Ishikawa (cell line): ENCODE measurements at regions not wholly inside any gene's neighbourhood (a gene's known extent, or its start where the extent isn't known, plus 50 kb on each side); places are given as distances from the start of the nearest gene placed in this dataset.
A peak's percentile ranks its signal among the peaks of the same experiment; 100 is the strongest.

ENCODE experiments used
- CREB1 ChIP-seq: IDR thresholded peaks from 2 replicates; pipeline ENCODE4 v1.6.1; 2012; ENCODE audit warnings: low read depth
- EGR1 ChIP-seq: IDR thresholded peaks from 2 replicates; pipeline ENCODE4 v1.6.1; 2012
- EP300 ChIP-seq: IDR thresholded peaks from 2 replicates; pipeline ENCODE4 v1.6.1; 2012; ENCODE audit warnings: borderline replicate concordance
- FOXM1 ChIP-seq: IDR thresholded peaks from 2 replicates; pipeline ENCODE4 v1.6.1; 2012; ENCODE audit warnings: low read depth, borderline replicate concordance
- NFIC ChIP-seq: IDR thresholded peaks from 2 replicates; pipeline ENCODE4 v1.6.1; 2012
- RAD21 ChIP-seq: IDR thresholded peaks from 2 replicates; pipeline ENCODE4 v1.6.1; 2012; ENCODE audit warnings: low read depth
- REST ChIP-seq: IDR thresholded peaks from 2 replicates; pipeline ENCODE4 v1.6.1; 2012; ENCODE audit warnings: low read depth, mild to moderate bottlenecking
- TAF1 ChIP-seq: IDR thresholded peaks from 2 replicates; pipeline ENCODE4 v1.6.1; 2012; ENCODE audit warnings: low read depth, mild to moderate bottlenecking
- TCF12 ChIP-seq: IDR thresholded peaks from 2 replicates; pipeline ENCODE4 v1.6.1; 2012; ENCODE audit warnings: low read depth
- TEAD4 ChIP-seq: IDR thresholded peaks from 2 replicates; pipeline ENCODE4 v1.6.1; 2012
- YY1 ChIP-seq: IDR thresholded peaks from 2 replicates; pipeline ENCODE4 v1.6.1; 2012; ENCODE audit warnings: low read depth
- ZBTB7A ChIP-seq: IDR thresholded peaks from 2 replicates; pipeline ENCODE4 v1.6.1; 2012; ENCODE audit warnings: low read depth
- TF ChIP-seq, protein P1 (sequence below): IDR thresholded peaks from 2 replicates; pipeline ENCODE4 v1.6.1; 2012
- TF ChIP-seq, protein P2 (sequence below): IDR thresholded peaks from 2 replicates; pipeline ENCODE4 v1.6.1; 2012

DNA sequence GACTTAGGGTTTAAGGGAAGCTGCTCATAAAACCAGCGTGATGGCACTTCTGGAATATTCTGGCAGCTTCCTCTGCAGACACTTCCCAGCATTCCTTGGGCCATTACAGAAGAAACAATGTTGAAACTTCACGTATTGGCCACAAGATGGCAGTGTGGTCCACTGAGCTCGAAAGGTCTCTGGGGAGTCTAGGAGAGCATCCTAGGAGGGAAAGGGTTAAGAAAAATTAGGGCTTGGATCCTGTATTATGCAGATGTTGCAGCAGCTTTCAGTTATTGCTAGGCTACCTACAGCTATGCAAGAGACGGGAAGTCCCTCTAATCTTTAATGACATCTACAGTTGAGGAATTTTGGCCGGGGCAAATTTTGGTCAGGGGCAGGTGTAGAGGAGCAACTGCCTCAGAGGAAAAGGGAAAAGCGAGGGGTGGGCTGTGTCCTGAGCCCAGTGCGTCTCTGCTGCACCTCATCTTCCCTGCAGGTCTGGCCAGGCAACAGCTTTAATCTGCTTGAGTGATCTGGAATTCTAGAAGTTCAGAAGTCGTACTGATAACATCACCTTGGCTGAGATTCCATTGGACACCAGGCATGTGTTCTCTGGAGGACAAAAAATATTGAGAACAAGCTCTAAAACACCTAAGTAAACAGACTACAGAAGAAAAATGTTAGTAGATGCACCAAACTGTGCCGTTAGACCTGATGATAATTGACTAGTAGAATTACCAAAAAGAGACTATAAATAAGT lies 220.8 kb upstream of the PRSS58 start:
- TF ChIP-seq EGR1 (no peak), RAD21 (peak; percentile 47; the same call in 1 of the 2 replicates), ZBTB7A (no peak), TEAD4 (peak; percentile 43), NFIC (no peak)
- TF ChIP-seq, protein P1, sequence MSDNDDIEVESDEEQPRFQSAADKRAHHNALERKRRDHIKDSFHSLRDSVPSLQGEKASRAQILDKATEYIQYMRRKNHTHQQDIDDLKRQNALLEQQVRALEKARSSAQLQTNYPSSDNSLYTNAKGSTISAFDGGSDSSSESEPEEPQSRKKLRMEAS, result peak; percentile 41; the same call in 1 of the 2 replicates

GRCh38 chr7:142477079-142477651 lies 219.3 kb upstream of the PRSS58 start:
- TF ChIP-seq CREB1, result no peak
- TF ChIP-seq RAD21, result no peak
- no peak for TF ChIP-seq NFIC
- no peak for TF ChIP-seq FOXM1
- no peak for TF ChIP-seq TCF12
- TF ChIP-seq, protein P1, result no peak
- TF ChIP-seq TEAD4, result no peak
- TF ChIP-seq, protein P2, sequence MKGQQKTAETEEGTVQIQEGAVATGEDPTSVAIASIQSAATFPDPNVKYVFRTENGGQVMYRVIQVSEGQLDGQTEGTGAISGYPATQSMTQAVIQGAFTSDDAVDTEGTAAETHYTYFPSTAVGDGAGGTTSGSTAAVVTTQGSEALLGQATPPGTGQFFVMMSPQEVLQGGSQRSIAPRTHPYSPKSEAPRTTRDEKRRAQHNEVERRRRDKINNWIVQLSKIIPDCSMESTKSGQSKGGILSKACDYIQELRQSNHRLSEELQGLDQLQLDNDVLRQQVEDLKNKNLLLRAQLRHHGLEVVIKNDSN, result no peak
- no peak for TF ChIP-seq TAF1
- TF ChIP-seq ZBTB7A, result no peak
- TF ChIP-seq YY1, result no peak
- no peak for TF ChIP-seq EP300

- TF ChIP-seq REST (no peak), FOXM1 (no peak), YY1 (no peak), EGR1 (no peak), CREB1 (no peak)
Measured at GRCh38 chr7:142476077-142476476, 218.2 kb upstream of the PRSS58 start.

DNA sequence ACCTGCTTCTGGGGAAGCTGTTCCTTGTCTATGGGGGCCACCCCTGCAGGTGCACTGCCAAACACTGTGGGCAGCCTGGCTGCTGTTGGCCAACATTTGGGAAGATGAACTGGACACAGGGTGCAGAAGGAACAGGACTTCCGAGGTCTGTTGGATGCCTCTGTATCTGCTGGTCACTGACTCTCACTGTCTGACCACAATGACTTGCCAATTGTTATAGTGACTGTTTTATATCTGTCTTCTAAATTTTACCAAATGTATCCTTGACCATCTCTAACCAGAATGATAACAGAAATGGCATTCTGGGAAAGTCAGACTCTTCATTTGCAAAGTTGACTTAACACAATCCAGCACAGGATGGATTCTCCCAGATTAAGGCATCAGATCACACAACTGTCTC lies 214.0 kb upstream of the PRSS58 start:
- no peak for TF ChIP-seq EP300
- no peak for TF ChIP-seq FOXM1
- no peak for TF ChIP-seq YY1
- TF ChIP-seq RAD21, result no peak

GRCh38 chr7:142470544-142470830 lies 212.6 kb upstream of the PRSS58 start:
- TF ChIP-seq EGR1, result no peak
- no peak for TF ChIP-seq REST
- no peak for TF ChIP-seq ZBTB7A
- TF ChIP-seq TCF12, result no peak
- no peak for TF ChIP-seq FOXM1
- TF ChIP-seq, protein P2, result no peak
- TF ChIP-seq NFIC, result no peak
- no peak for TF ChIP-seq EP300
- TF ChIP-seq, protein P1, result no peak

DNA sequence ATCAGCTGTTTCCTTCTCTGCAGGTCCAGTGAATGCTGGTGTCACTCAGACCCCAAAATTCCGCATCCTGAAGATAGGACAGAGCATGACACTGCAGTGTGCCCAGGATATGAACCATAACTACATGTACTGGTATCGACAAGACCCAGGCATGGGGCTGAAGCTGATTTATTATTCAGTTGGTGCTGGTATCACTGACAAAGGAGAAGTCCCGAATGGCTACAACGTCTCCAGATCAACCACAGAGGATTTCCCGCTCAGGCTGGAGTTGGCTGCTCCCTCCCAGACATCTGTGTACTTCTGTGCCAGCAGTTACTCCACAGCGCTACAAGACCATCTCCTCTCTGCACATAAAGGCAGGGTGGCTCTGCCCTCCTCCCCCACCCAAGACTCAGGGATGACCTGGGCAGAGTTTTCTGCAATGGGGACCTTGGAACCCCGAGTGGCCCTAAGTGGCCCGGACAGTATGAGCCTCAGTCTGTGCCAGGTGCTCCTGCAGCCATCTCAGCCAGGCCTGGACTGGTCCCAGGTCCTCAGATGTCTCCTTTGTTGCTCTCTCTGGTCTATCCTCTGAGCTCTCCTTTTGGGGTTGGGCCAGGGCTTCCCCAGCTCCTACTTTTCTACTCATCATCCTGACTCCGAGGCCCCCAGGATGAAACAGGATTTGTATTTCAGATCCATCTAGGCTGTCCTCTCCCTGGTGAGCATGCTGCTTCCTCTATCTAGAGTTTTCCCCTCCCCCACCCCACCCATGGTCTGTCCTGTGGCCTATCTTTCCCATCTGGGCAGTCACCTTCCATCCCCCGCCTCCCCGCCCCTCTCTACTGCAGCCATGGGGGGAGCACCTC lies 212.1 kb upstream of the PRSS58 start:
- TF ChIP-seq TEAD4 (no peak), EGR1 (no peak), CREB1 (no peak), TCF12 (no peak), NFIC (no peak), TAF1 (no peak), FOXM1 (no peak)
- TF ChIP-seq, protein P1, result no peak
